ENCODE measurements at regions not wholly inside any gene's neighbourhood (a gene's known extent, or its start where the extent isn't known, plus 50 kb on each side); places are given as distances from the start of the nearest gene placed in this dataset.

GRCh38 chr12:108060903-108061302 lies 68.2 kb upstream of the WSCD2 start:
- H3K4me3 ChIP-seq (replicated peaks in 1 of 2; ENCODE audit: low read depth in 1 of 2, low read length in 2 of 2), result no peak overlapping the region
- no peaks in the 10 kb centered on the region for H3K9me2 ChIP-seq (ENCODE audit: insufficient read depth)
- no peak overlapping the region for H3K4me2 ChIP-seq (ENCODE audit: low read length)
- H4K20me1 ChIP-seq (ENCODE audit: insufficient read depth), result no peaks in the 10 kb centered on the region
- no peak overlapping the region for H2AFZ ChIP-seq (ENCODE audit: low read depth, low read length, poor library complexity, severe bottlenecking)
- no peak overlapping the region for H3K27ac ChIP-seq (ENCODE audit: low read depth, low read length)
- DNase-seq (ENCODE audit: low read depth, low spot score) (no peak), ATAC-seq (no peak)
- ChIA-PET POLR2A (no interaction called here), RAD21 (ENCODE audit: low non-redundant PET in 1 of 2, low total read pairs in 2 of 2, uncharacterized antibody in 2 of 2, unreplicated experiment in 2 of 2) (no interaction called here), CTCF (no interaction called here)
- H3K27me3 ChIP-seq (ENCODE audit: insufficient read depth, low read length), result peaks cover 40% of the 10 kb centered on the region
- H3K9me3 ChIP-seq (ENCODE audit: control insufficient read depth in 1 of 2, insufficient read depth in 1 of 2, low read depth in 1 of 2, low read length in 2 of 2), result no peaks in the 10 kb centered on the region
- H3K9ac ChIP-seq (ENCODE audit: low read length), result no peak overlapping the region
- no peaks in the 10 kb centered on the region for H3K4me1 ChIP-seq (ENCODE audit: control insufficient read depth in 1 of 2, insufficient read depth in 2 of 2, low read length in 2 of 2)
- no peak for TF ChIP-seq SP1 (IDR thresholded peaks at IDR 0.05; ENCODE audit: low read depth)
- TF ChIP-seq ZNF274 (IDR thresholded peaks at IDR 0.05; ENCODE audit: low read depth, low read length), result no peak
- no peak for TF ChIP-seq SIN3A (IDR thresholded peaks at IDR 0.05; ENCODE audit: low read depth)
- TF ChIP-seq TCF7L2 (IDR thresholded peaks at IDR 0.05; ENCODE audit: borderline replicate concordance, extremely low read depth, insufficient read depth, insufficient read length), result no peak
- no peak for TF ChIP-seq CBX3 (IDR thresholded peaks at IDR 0.05; ENCODE audit: low read depth)
- no peak for TF ChIP-seq RAD21 (IDR thresholded peaks at IDR 0.05; ENCODE audit: low read depth)
- TF ChIP-seq ELF1 (IDR thresholded peaks at IDR 0.05; ENCODE audit: borderline replicate concordance, low read depth), result no peak
- no peak for TF ChIP-seq SRF (IDR thresholded peaks at IDR 0.05; ENCODE audit: low read depth)
- no peak for TF ChIP-seq ATF3 (IDR thresholded peaks at IDR 0.05)
- TF ChIP-seq REST (IDR thresholded peaks at IDR 0.05; ENCODE audit: low read depth), result no peak
- no peak for TF ChIP-seq ZFX (IDR thresholded peaks at IDR 0.05)
- TF ChIP-seq YY1 (IDR thresholded peaks at IDR 0.05; ENCODE audit: extremely low read depth, insufficient replicate concordance, low read depth, low read length), result no peak
- TF ChIP-seq JUND (IDR thresholded peaks at IDR 0.05), result no peak
- no peak for TF ChIP-seq CEBPB (IDR thresholded peaks at IDR 0.05; ENCODE audit: low read depth)
- no peak for TF ChIP-seq POLR2AphosphoS5 (IDR thresholded peaks at IDR 0.05; ENCODE audit: low read depth, low read length)
- TF ChIP-seq FOSL1 (IDR thresholded peaks at IDR 0.05; ENCODE audit: low read depth), result no peak
- TF ChIP-seq MAX (IDR thresholded peaks at IDR 0.05), result no peak
- no peak for TF ChIP-seq EZH2phosphoT487 (IDR thresholded peaks at IDR 0.05; ENCODE audit: borderline replicate concordance)
- no peak for TF ChIP-seq EZH2 (IDR thresholded peaks at IDR 0.05)
- TF ChIP-seq EGR1 (IDR thresholded peaks at IDR 0.05; ENCODE audit: low read depth), result no peak
- BruUV-seq (replicated peaks), result no TSS peak
- intact Hi-C loops (cut with micrococcal nuclease), result loop anchor here (10.0 kb wide), 1 partner anchor 434 kb away; no protein-coding TSS in a partner anchor
- H3K36me3 ChIP-seq (ENCODE audit: control insufficient read depth in 1 of 2, insufficient read depth in 2 of 2, low read length in 2 of 2), result no peaks in the 10 kb centered on the region
- no peaks in the 10 kb centered on the region for H3K79me2 ChIP-seq (ENCODE audit: insufficient read depth, low read length)

All from HCT116 (cell line).